Retinal pigment epithelial cell (primary cell): ENCODE measurements at regions not wholly inside any gene's neighbourhood (a gene's known extent, or its start where the extent isn't known, plus 50 kb on each side); places are given as distances from the start of the nearest gene placed in this dataset.

Source experiments
- DNase-seq: peaks from one replicate; pipeline ENCODE4 v3.0.0-alpha.2; 2010; ENCODE audit warnings: low read depth
- H3K4me3 ChIP-seq: 2 replicates; pipeline ENCODE4 v1.5.1; 2011; ENCODE audit warnings: mild to moderate bottlenecking, low read length, control low read depth, moderate library complexity
- TF ChIP-seq, protein P1 (sequence below): conservative IDR thresholded peaks from 2 replicates; pipeline ENCODE4 v1.5.1; 2011; ENCODE audit warnings: low read depth, low read length, control low read depth, inconsistent platforms

GRCh38 chr6:80548532-80548931 is 442.1 kb downstream of the BCKDHB start:
- TF ChIP-seq, protein P1, sequence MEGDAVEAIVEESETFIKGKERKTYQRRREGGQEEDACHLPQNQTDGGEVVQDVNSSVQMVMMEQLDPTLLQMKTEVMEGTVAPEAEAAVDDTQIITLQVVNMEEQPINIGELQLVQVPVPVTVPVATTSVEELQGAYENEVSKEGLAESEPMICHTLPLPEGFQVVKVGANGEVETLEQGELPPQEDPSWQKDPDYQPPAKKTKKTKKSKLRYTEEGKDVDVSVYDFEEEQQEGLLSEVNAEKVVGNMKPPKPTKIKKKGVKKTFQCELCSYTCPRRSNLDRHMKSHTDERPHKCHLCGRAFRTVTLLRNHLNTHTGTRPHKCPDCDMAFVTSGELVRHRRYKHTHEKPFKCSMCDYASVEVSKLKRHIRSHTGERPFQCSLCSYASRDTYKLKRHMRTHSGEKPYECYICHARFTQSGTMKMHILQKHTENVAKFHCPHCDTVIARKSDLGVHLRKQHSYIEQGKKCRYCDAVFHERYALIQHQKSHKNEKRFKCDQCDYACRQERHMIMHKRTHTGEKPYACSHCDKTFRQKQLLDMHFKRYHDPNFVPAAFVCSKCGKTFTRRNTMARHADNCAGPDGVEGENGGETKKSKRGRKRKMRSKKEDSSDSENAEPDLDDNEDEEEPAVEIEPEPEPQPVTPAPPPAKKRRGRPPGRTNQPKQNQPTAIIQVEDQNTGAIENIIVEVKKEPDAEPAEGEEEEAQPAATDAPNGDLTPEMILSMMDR = no peak
- H3K4me3 ChIP-seq = no peak overlapping the region
- no peak for DNase-seq

DNA sequence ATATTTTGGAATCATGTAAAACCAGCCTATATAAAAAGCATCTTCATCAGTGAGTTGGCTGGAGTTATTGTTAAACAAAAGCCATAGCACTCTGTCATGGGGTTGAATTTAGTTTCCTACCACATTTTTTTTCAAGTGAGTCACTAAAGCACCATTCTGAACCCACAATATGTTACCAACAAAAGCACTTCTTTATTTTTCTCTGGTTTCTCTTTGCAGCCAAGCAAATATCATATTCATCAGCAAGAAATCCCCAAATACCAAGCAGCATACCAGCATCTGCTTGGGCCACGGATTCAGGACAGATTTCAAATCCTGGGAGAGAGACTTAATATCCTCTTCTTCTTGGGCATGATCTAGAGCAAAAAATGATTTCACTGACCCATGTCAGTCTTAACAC is 441.4 kb downstream of the BCKDHB start:
- no peak overlapping the region for H3K4me3 ChIP-seq
- TF ChIP-seq, protein P1 = no peak
- DNase-seq = no peak

- H3K4me3 ChIP-seq = no peak overlapping the region
- TF ChIP-seq, protein P1 = no peak
- no peak for DNase-seq
Observed at GRCh38 chr6:80544976-80545722, 438.7 kb downstream of the BCKDHB start.

GRCh38 chr6:80544555-80544954 is 438.1 kb downstream of the BCKDHB start:
- no peak for DNase-seq
- TF ChIP-seq, protein P1 = no peak
- no peak overlapping the region for H3K4me3 ChIP-seq

DNA sequence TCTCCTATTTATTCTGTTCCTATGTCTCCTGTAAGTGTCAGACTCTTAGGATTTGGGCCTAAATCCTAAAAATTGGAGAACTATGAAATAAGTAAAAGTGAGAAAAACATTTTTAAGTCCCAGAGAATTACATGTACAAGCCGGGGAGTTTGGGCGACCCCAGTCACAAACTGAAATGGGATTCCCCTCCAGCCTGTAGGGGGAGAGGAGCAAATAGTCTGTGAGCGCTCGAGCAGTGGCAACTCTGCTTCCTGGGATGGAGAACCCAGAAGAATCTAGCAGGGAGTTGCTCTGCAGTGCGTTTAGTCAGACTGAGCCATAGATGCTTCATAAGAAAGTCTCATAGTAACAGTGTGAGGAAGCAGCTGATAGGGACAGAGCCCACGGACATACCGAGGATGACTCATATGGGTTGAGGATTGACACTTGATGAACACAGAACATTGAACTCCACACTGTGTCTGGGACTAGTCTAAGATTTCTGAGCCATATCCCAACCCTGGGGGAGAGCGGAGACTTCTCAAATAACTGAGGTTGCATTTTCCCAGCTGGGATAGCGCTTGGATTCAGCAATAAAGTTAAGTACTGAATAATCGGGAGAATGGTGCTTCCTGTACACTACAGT is 437.2 kb downstream of the BCKDHB start:
- DNase-seq = no peak
- TF ChIP-seq, protein P1 = peak; percentile 7

DNA sequence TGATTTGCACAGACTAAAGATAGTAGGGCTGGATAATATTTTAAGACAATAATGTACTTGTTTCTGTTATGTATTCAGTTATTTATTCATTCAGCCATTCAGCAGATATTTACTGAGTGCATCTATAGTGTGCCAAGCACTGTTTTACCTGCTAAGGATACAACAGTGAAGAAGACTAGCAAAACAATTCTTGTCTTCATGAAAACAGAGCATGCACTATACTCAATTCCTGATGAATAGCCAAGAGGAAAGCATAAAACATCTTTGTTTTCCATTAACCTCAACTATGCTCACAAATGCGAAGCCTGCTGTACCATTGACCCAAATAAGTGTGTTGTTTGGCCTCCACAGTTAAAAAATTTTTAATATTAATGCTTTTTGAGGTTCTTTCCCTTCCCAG is 436.7 kb downstream of the BCKDHB start:
- TF ChIP-seq, protein P1 = no peak
- no peak overlapping the region for H3K4me3 ChIP-seq
- DNase-seq = no peak

More for the DNA sequence above, 437.2 kb downstream of the BCKDHB start:
- H3K4me3 ChIP-seq = no peak overlapping the region

GRCh38 chr6:80541886-80542285 is 435.4 kb downstream of the BCKDHB start:
- TF ChIP-seq, protein P1 = no peak
- DNase-seq = no peak
- no peak overlapping the region for H3K4me3 ChIP-seq
